GM06990 (cell line): ENCODE measurements at regions not wholly inside any gene's neighbourhood (a gene's known extent, or its start where the extent isn't known, plus 50 kb on each side); places are given as distances from the start of the nearest gene placed in this dataset.

ENCODE experiments used
- DNase-seq: peaks from one replicate; pipeline ENCODE4 v3.0.0-alpha.2; 2011; ENCODE audit not compliant: insufficient read length; ENCODE audit errors: extremely low read depth
- H3K27me3 ChIP-seq: replicated peaks from 2 replicates; pipeline ENCODE4 v1.6.0; 2011; ENCODE audit warnings: low read length; ENCODE audit not compliant: control insufficient read depth, insufficient read depth
- H3K36me3 ChIP-seq: 2 replicates; pipeline ENCODE4 v1.5.1; 2011; ENCODE audit warnings: low read length; ENCODE audit not compliant: control insufficient read depth, insufficient read depth
- H3K4me3 ChIP-seq: replicated peaks from 2 replicates; pipeline ENCODE4 v1.5.1; 2011; ENCODE audit warnings: low read depth, mild to moderate bottlenecking, control low read depth, low read length
- TF ChIP-seq, protein P1 (sequence below): IDR thresholded peaks from 2 replicates; pipeline ENCODE4 v1.5.1; 2011; ENCODE audit warnings: low read length, control low read depth, mild to moderate bottlenecking, inconsistent platforms; ENCODE audit not compliant: insufficient read depth, poor library complexity, severe bottlenecking

DNA sequence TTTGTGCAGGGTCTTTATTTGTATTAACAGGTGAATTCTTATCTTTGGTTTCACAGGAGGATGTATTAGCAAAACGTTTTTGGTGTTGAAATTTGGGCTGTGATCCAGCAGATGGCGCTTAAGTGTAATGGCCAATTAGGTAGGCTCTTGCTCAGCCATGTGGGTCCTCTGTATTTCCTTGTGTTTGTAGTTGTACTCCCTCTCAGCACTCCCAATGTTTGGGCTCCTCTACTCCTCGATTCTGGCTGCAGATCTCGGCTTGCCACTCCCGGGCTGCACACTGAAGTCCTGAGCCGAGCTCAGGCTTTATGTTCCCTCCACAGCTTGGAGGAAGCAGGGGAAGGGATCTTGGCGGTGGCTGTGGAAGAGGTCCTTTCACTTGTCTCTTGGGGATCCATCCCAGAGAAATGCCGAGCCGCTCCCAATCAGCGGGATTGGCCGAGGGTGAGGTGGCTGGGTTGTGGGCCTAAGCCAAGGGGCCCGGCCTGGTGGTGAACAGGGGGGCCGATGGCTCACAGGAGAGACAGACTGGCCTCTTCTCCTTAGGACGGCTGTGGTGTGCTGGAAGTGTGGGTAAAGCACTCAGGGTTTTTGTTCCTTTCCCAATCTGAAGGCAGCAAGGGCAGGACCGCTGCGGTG lies 133.7 kb downstream of the AEBP2 start:
- Histone ChIP-seq H3K36me3 (no peaks in the 10 kb centered on the region), H3K4me3 (no peak overlapping the region), H3K27me3 (no peaks in the 10 kb centered on the region)
- DNase-seq: peak; percentile 15
- TF ChIP-seq, protein P1, sequence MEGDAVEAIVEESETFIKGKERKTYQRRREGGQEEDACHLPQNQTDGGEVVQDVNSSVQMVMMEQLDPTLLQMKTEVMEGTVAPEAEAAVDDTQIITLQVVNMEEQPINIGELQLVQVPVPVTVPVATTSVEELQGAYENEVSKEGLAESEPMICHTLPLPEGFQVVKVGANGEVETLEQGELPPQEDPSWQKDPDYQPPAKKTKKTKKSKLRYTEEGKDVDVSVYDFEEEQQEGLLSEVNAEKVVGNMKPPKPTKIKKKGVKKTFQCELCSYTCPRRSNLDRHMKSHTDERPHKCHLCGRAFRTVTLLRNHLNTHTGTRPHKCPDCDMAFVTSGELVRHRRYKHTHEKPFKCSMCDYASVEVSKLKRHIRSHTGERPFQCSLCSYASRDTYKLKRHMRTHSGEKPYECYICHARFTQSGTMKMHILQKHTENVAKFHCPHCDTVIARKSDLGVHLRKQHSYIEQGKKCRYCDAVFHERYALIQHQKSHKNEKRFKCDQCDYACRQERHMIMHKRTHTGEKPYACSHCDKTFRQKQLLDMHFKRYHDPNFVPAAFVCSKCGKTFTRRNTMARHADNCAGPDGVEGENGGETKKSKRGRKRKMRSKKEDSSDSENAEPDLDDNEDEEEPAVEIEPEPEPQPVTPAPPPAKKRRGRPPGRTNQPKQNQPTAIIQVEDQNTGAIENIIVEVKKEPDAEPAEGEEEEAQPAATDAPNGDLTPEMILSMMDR: peak; percentile 75

DNA sequence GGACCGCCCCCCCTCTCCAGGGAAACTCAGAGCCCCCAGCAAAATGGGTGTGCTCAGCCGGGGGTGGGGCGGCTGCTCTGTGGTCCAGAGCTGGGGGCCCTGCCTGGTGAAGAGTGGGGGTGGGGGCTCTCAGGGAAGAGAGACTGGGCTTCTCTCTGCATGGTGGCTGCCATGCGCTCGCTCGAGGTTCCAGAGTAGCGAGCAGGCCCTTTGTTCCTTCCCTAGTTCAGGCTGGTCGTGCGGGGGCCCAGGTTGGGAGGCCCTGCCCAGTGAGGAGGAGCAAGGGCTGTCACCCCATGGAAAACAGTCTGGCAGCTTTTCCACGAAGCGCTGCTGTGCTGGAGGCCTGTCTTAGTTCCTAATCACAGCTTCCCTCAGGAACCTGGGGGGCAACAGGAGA lies 134.6 kb downstream of the AEBP2 start:
- TF ChIP-seq, protein P1: no peak
- no peaks in the 10 kb centered on the region for H3K27me3 ChIP-seq
- DNase-seq: no peak
- H3K4me3 ChIP-seq: no peak overlapping the region
- no peaks in the 10 kb centered on the region for H3K36me3 ChIP-seq

DNA sequence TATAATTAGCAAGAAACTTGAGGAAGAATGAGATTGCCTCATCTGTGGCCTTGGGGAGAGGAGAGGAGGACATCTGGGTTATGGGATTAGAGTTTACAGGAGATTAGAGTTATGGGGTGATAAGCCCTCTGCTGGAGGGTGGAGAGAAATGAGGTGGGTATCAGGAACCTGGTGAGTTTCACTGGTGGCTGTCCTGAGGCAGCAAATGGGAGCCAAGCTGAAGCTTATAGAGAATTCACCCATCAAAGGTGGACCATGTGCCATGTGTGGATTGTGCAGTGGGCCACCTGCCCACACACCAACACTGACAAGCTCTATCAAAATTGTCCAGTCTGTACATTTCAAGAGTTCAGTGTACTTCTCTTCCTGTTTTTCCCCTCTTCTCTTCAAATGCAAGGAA lies 135.3 kb downstream of the AEBP2 start:
- DNase-seq: no peak
- TF ChIP-seq, protein P1: peak; percentile 28

DNA sequence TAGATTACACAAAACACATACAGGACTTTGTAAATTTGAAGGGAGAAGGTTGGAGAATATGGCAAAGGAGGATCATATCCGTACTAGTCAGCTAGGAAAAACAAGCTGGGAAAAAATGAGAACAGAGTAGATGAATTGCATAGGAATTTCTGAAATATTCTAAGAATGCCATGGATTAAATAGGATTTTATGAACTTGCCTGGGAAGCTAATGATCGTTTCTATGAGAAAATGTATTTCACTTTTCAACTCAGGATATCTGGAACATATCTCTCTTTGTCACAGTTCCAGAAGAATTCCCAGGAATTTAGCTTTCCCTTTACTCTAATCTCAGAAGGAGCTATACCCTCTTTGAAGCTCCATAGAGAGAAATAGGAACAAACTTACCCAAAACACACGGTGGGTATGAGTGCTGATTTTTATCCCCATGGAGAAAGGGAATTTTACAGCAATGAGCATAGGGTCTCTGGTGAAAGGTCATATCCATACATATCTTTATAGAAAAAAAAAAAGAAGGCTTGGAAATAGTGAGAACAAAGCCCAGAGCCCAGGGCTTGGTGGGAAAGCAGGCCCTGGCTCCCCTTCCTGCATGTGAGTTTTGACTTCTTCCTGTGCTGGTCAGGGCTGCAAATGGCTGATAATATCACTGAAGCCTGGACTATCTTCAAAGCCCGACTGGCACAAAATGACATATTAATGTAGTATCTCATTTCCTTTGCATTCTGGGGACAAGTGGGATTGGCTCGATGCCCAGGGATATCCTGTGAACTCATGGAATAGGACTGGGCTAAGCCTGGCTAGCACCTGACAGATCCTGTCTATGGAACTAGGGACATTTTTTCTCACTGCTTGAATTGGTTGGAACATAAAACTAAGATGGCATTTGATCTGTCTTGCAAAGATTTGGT lies 136.3 kb downstream of the AEBP2 start:
- Histone ChIP-seq H3K36me3 (no peaks in the 10 kb centered on the region), H3K4me3 (no peak overlapping the region), H3K27me3 (no peaks in the 10 kb centered on the region)
- no peak for DNase-seq
- TF ChIP-seq, protein P1: no peak

More for the DNA sequence above, 135.3 kb downstream of the AEBP2 start:
- Histone ChIP-seq H3K36me3 (no peaks in the 10 kb centered on the region), H3K4me3 (no peak overlapping the region), H3K27me3 (no peaks in the 10 kb centered on the region)

DNA sequence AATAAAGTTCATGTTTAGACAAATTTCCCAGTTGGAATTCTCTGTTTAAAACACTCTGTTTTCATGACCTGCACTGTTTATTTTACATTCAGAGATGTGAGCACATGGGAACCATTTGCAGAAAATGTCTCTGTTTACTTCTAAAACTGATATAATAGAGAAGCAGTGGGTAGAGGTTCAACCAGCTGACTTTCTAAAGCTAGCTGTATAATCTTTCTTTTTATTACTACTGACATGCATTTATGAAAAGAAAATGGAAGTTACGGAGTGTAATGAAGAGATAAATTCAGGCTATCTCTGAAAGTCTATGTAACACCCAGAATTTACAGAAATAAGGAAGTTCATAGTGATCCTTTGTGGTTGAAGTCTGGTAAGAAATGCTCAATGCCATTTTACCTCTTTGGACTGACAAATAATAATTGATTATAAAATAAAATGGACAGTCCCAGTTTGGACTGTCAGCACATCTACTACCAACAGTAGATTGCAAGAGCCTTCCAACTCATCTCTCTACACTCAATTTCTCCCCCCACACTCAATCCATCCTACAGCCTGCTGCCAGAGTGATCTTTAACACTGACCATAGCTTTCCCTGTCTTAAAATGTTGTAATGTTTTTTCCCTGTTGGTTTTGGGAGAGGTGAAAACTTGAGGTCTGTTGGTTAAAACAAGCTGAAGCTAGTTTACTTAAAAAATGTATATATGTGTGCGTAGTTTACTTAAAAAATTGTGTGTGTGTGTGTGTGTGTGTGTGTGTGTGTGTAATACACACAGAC lies 137.4 kb downstream of the AEBP2 start:
- no peaks in the 10 kb centered on the region for H3K27me3 ChIP-seq
- TF ChIP-seq, protein P1: no peak
- no peak overlapping the region for H3K4me3 ChIP-seq
- H3K36me3 ChIP-seq: no peaks in the 10 kb centered on the region
- DNase-seq: no peak
